Retinal pigment epithelial cell (primary cell): ENCODE measurements at regions not wholly inside any gene's neighbourhood (a gene's known extent, or its start where the extent isn't known, plus 50 kb on each side); places are given as distances from the start of the nearest gene placed in this dataset.

Source experiments
- DNase-seq: peaks from one replicate; pipeline ENCODE4 v3.0.0-alpha.2; 2010; ENCODE audit warnings: low read depth
- H3K4me3 ChIP-seq: 2 replicates; pipeline ENCODE4 v1.5.1; 2011; ENCODE audit warnings: mild to moderate bottlenecking, low read length, control low read depth, moderate library complexity
- TF ChIP-seq, protein P1 (sequence below): conservative IDR thresholded peaks from 2 replicates; pipeline ENCODE4 v1.5.1; 2011; ENCODE audit warnings: low read depth, low read length, control low read depth, inconsistent platforms

DNA sequence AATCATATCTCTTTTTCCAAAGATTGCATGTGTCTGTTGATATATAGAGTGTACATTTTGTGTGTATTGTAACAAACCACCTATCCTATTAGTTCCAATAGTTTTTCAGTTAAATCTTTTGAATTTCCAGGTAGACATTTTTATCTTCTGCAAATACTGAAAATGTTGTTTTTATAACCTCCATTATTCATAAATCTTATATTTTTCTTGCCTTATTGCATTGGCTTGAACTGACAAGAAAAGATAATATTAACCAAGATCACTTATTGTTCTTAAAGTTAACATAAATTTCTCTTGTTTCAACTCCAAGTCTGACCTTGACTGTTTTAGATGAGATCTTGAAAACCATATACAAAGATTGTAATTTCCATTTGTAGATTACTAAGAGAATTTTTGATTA lies 251.6 kb downstream of the IRX2 start:
- TF ChIP-seq, protein P1, sequence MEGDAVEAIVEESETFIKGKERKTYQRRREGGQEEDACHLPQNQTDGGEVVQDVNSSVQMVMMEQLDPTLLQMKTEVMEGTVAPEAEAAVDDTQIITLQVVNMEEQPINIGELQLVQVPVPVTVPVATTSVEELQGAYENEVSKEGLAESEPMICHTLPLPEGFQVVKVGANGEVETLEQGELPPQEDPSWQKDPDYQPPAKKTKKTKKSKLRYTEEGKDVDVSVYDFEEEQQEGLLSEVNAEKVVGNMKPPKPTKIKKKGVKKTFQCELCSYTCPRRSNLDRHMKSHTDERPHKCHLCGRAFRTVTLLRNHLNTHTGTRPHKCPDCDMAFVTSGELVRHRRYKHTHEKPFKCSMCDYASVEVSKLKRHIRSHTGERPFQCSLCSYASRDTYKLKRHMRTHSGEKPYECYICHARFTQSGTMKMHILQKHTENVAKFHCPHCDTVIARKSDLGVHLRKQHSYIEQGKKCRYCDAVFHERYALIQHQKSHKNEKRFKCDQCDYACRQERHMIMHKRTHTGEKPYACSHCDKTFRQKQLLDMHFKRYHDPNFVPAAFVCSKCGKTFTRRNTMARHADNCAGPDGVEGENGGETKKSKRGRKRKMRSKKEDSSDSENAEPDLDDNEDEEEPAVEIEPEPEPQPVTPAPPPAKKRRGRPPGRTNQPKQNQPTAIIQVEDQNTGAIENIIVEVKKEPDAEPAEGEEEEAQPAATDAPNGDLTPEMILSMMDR: no peak
- no peak for DNase-seq
- H3K4me3 ChIP-seq: no peak overlapping the region

DNA sequence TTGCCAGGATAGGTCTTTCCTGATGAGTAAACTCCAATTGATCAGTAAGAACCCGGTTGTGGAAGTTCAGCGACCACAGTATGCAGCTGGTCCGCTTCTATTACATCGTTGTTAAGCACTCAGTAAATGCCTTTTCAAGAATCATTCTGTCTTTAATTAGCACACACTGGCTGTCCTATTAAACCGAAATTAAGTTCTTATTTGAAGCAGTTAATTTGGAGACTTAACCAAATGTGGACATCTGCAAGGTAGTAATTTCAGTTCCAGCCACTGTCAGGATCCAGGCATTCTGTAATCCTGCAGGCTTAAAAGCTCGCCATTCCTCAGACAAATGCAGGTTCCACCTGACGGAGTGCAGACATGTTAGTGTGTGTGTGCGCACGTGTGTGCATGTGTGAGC lies 254.6 kb downstream of the IRX2 start:
- DNase-seq: no peak
- TF ChIP-seq, protein P1: no peak
- H3K4me3 ChIP-seq: no peak overlapping the region

DNA sequence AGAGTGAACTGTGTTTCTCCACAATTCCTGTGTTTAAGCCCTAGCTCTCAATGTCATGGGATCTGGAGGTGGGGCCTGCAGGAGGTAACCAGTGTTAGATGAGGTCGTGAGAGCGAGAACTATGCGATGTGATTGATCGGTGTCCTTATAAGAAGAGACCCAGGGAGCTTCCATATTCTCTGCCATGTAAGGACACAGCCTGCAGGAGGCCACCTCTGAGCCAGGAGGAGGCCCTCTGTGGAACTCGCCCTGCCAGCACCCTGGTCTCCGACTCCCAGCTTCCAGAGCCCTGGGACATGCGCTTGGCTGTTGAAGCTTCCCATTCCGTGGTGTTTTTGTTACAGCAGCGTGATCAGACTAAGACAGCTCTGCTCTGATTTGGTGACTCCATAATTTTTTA lies 255.4 kb downstream of the IRX2 start:
- DNase-seq: no peak
- TF ChIP-seq, protein P1: no peak

DNA sequence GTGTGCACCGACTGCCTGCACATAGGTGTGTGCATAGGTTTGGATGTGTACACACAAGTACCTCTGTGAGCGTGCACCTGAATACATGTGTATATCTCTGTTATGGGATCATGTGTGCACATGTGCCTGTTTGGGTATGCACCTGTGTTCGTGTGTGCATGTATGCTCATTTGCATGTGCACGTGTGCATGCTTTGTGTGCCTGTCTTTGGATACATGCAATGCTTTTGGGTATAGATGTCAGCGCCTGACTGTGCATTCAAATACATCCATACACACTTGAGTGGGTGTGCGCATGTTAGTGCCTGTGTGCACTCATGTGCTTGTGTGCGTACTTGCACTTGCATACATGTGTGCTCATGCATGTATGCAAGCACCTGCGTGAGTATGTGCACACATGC lies 258.1 kb downstream of the IRX2 start:
- H3K4me3 ChIP-seq: no peak overlapping the region
- DNase-seq: no peak
- TF ChIP-seq, protein P1: no peak

More for the DNA sequence above, 255.4 kb downstream of the IRX2 start:
- H3K4me3 ChIP-seq: no peak overlapping the region

DNA sequence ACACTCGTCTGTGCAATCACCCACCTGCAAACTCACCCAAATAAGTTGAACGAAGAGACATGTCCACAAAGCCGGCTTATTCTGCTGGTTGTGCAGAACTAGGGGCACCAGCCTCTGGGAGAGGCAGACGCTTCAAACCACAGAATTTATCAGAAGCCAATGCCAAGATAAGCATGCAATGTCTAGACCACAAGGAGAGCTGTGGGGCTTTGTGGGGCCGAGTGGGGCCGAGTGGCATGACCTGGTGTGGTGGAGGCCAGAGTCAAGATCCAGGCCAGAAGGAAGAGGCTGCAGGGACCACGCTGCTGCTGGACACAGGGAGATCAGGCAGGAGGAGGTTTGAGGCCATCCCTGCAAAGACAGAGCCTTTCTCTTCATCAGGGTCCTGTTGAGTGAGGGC lies 259.0 kb downstream of the IRX2 start:
- no peak for DNase-seq
- no peak overlapping the region for H3K4me3 ChIP-seq
- TF ChIP-seq, protein P1: no peak

DNA sequence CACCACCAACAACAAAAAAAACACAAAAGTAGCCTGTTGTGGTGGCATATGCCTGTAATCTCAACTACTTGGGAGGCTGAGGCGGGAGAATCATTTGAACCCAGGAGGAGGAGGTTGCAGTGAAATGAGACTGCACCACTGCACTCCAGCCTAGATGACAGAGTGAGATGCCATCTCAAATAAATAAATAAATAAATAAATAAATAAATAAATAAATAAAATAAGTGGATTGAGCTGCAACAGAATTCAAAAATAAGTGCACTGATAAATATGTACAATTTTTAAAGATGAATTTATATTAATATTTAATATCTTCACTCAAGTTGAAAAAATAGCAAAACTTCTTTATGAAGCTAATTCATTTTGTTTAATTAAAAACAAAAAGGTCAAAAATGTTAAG lies 259.6 kb downstream of the IRX2 start:
- no peak for DNase-seq
- TF ChIP-seq, protein P1: no peak
- no peak overlapping the region for H3K4me3 ChIP-seq

DNA sequence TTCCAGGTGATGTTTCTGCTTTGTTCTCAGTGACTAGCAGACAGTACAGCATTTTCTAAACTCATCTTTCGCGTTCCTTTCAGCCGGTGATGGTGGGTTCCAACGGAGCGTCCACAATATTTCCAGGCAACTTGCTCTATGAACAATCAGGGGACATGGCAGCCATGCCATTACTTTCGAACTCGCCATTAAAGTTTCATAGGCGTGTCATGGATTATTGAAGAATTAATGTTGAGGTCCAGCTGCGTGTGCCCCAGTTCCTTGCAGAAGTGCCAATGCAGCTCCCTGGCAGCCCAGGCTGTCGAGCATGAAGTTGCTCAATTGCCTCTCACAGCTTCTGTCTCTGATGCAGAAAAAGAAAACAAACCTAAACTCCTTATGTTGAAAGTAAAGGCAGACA lies 262.2 kb downstream of the IRX2 start:
- TF ChIP-seq, protein P1: no peak
- DNase-seq: no peak

More for the DNA sequence above, 262.2 kb downstream of the IRX2 start:
- H3K4me3 ChIP-seq: no peak overlapping the region
